Endothelial cell of umbilical vein (primary cell): ENCODE measurements at regions not wholly inside any gene's neighbourhood (a gene's known extent, or its start where the extent isn't known, plus 50 kb on each side); places are given as distances from the start of the nearest gene placed in this dataset.
"Not testable (repeated sequence)": the region's sequence is repeated elsewhere in the genome, so short reads cannot be mapped to it uniquely, and the experiment has no call there.

Source experiments
- BruUV-seq: library from RNA; stranded (reverse); fragments of 400-500 nt; replicated peaks from 2 replicates; lab custom pipeline; 2021; lab: Mats Ljungman, UMichigan
- CTCF ChIA-PET: fragments of 300-600, 350-600 bp; sonication (Branson Sonifier 250); formaldehyde crosslinking; loops from one replicate; lab custom pipeline; 2021; ENCODE audit warnings: antibody characterized with exemption, inconsistent platforms; lab: Charles Lee
- POLR2A ChIA-PET: fragments of 300-600, 350-600 bp; sonication (Branson Sonifier 250); formaldehyde crosslinking; loops from one replicate; lab custom pipeline; 2021; ENCODE audit warnings: antibody characterized with exemption, inconsistent platforms; lab: Charles Lee
- DNase-seq: peaks from one replicate; pipeline ENCODE4 v3.0.0-alpha.2; 2011; ENCODE audit warnings: low read depth, low spot score
- FAIRE-seq: peaks from 2 replicates; lab custom pipeline; 2011; peaks lifted over from hg19 to GRCh38; lab: Jason Lieb, UNC
- H2AFZ ChIP-seq: 2 replicates; pipeline ENCODE4 v1.6.0; 2012; ENCODE audit warnings: low read depth, low read length, control low read depth, inconsistent platforms
- H3K27ac ChIP-seq: 2 replicates; pipeline ENCODE4 v1.5.1; 2011; ENCODE audit warnings: low read depth, mild to moderate bottlenecking, control low read depth, low read length, moderate library complexity; ENCODE audit not compliant: insufficient read depth
- H3K27me3 ChIP-seq, 2 experiments: 2 replicates each; pipeline versions ENCODE4 v1.6.0 to v1.6.1; 2011; ENCODE audit warnings: low read length in 2 of 2, mixed read lengths in 1 of 2; ENCODE audit not compliant: control insufficient read depth in 2 of 2, insufficient read depth in 2 of 2
- H3K36me3 ChIP-seq, 2 experiments: 2 replicates in 1 of 2; 3 replicates in 1 of 2; pipeline ENCODE4 v1.5.1; 2011; ENCODE audit warnings: low read length in 2 of 2, mild to moderate bottlenecking in 1 of 2, moderate library complexity in 1 of 2; ENCODE audit not compliant: control insufficient read depth in 2 of 2, insufficient read depth in 2 of 2; ENCODE audit errors: extremely low read depth in 1 of 2
- H3K4me1 ChIP-seq: 3 replicates; pipeline ENCODE4 v1.5.1; 2011; ENCODE audit warnings: mild to moderate bottlenecking, low read length; ENCODE audit not compliant: control insufficient read depth, insufficient read depth; ENCODE audit errors: extremely low read depth
- H3K4me2 ChIP-seq: 2 replicates; pipeline ENCODE4 v1.6.1; 2011; ENCODE audit warnings: low read length, control low read depth, mixed read lengths; ENCODE audit not compliant: insufficient read depth
- H3K4me3 ChIP-seq, 3 experiments: fragments of 200-600 bp in 1 of 3; sonication (generic), shearing (Covaris generic) in 1 of 3; replicated peaks in 1 of 3; 2 replicates each; pipeline ENCODE4 v1.5.1; 2011 to 2016; ENCODE audit warnings: control low read depth in 3 of 3, low read length in 3 of 3, mild to moderate bottlenecking in 2 of 3, inconsistent platforms in 1 of 3, low read depth in 1 of 3, moderate library complexity in 1 of 3; ENCODE audit not compliant: insufficient read depth in 1 of 3
- H3K79me2 ChIP-seq: 2 replicates; pipeline ENCODE4 v1.6.0; 2012; ENCODE audit warnings: low read length, inconsistent platforms; ENCODE audit not compliant: control insufficient read depth, insufficient read depth
- H3K9ac ChIP-seq: replicated peaks from 2 replicates; pipeline ENCODE3; 2011; ENCODE audit warnings: low read length, control low read depth; ENCODE audit not compliant: insufficient read depth; ENCODE audit errors: extremely low read depth
- H3K9me1 ChIP-seq: replicated peaks from 3 replicates; pipeline ENCODE4 v1.6.0; 2011; ENCODE audit warnings: mild to moderate bottlenecking, low read length; ENCODE audit not compliant: control insufficient read depth, insufficient read depth; ENCODE audit errors: extremely low read depth
- H3K9me3 ChIP-seq: replicated peaks from 2 replicates; pipeline ENCODE4 v1.5.1; 2012; ENCODE audit warnings: low read length, inconsistent platforms; ENCODE audit not compliant: control insufficient read depth, insufficient read depth
- H4K20me1 ChIP-seq: replicated peaks from 2 replicates; pipeline ENCODE3; 2011; ENCODE audit warnings: mild to moderate bottlenecking, low read length; ENCODE audit not compliant: control insufficient read depth, insufficient read depth; ENCODE audit errors: extremely low read depth
- JUN ChIP-seq: IDR thresholded peaks from 2 replicates; pipeline ENCODE4 v1.6.1; 2011; ENCODE audit warnings: borderline replicate concordance, low read depth; ENCODE audit not compliant: insufficient read length, insufficient read depth
- POLR2A ChIP-seq: IDR thresholded peaks from 2 replicates; pipeline ENCODE4 v1.6.1; 2012; ENCODE audit warnings: low read depth, mild to moderate bottlenecking, control low read depth, low read length
- dilution Hi-C: fragments of 300-500 bp; cut with MboI; formaldehyde crosslinking; loops from one replicate; pipeline ENCODE4 v1.15.0; 2019; ENCODE audit warnings: low sequenced_read_pairs; ENCODE audit not compliant: extremely low pct_ligation_motif_present
- intact Hi-C: fragments of 100-400 bp; cut with micrococcal nuclease; formaldehyde crosslinking; loops from one replicate; pipeline ENCODE4 v1.10.0; 2022

DNA sequence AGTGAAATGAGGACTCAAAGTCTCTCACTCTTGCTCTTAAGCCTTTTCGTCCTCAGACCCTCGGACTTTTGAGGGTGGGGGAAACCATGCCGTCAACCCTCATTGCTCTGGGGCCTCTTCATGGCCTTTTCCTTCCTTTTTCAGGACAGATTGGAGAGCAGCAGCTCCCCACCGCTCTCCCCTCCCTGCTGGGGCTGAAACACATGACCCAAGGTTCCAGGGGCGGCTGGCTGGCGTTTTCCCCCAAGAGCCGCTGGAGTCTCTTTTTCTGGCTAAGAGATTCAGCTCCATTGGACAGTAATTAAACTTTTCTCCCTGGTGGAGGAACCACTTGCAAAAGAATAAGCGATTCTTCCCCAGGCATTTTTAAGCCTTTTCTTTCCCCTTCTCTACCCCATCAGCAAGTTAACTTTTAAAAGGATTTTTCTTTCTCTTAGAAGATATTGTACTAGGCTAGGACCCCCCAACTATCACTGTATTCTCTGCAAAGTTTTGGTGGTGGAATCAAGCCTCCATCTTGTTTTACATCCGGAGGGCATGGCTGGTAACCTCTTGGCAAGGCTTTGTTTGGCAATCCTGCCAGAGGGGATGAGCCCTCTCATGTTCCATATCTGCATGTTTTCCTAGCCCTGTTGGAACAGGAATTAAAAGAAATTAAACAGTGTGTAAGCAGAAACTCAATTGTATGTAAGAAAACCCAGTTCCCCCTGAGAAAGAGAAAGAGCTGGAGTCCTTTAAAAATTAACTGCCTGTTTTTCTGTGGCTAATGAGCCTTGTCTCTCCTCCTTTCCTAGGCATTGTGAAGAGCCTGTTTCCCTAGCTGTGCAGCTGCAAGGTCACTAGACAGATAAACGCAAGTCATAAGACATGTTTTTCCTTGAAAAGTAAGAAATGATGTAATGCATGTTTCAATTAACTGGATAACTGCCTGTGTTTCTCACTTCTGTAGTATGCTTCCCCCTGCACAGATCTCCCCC lies 100.8 kb upstream of the GPR6 start:
- dilution Hi-C loops, result no loop called here

DNA sequence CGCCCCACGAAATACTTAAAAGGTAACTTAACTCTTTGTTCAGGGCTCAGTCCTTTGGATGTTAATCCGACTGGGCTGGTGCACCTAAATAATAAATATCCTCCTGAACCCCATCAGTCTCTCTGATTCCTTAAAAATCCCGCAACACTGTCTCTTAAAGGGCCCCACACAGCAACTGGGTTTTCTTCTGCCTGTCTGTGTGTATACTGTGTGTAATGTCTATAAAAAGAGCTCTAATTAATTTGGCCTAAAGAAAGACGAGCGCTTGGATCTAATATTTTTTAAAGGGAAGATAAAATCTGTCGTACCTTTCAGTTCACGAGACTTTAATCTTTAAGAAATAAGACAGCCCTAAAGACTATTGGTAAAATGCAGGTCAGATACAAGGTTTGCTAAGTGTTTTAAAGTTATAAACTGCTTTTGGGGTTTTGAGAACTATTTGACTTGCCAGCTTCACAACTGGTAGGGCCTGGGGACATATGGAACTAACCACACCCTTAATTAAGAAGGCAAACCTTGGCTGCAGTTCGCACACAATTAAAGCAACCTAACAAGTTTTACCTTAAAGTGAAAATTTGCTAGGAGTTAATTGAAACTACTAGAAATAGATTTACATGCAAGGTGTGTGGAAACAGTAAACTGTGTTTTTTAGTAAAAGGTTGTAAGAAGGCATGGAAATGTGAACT lies 100.0 kb upstream of the GPR6 start:
- intact Hi-C loops, H3K4me3 ChIP-seq: not testable (repeated sequence)
- CTCF ChIA-PET, result interaction anchor here (2.2 kb wide), 1 partner anchor 161 kb away, joined by 5 read pairs; no protein-coding TSS in a partner anchor

More for the DNA sequence above, 100.8 kb upstream of the GPR6 start:
- Histone ChIP-seq H3K79me2 (no peaks in the 10 kb centered on the region), H3K27me3 (peaks cover 6 to 14% of the 10 kb centered on the region in 2 experiments), H2AFZ (no peak overlapping the region), H3K27ac (no peak overlapping the region), H3K36me3 (no peaks in the 10 kb centered on the region), H3K4me2 (no peak overlapping the region), H3K4me3 (no peak overlapping the region), H3K9me3 (no peaks in the 10 kb centered on the region), H4K20me1 (no peaks in the 10 kb centered on the region), H3K4me1 (no peaks in the 10 kb centered on the region), H3K9ac (no peak overlapping the region), H3K9me1 (no peaks in the 10 kb centered on the region)
- ChIA-PET CTCF (interaction anchor here (2.2 kb wide), 1 partner anchor 162 kb away, joined by 5 read pairs; no protein-coding TSS in a partner anchor), POLR2A (no interaction called here)
- TF ChIP-seq JUN (no peak), POLR2A (no peak)
- BruUV-seq, result no TSS peak
- DNase-seq, result peak; percentile 7
- no peak for FAIRE-seq
- intact Hi-C loops, result no loop called here

DNA sequence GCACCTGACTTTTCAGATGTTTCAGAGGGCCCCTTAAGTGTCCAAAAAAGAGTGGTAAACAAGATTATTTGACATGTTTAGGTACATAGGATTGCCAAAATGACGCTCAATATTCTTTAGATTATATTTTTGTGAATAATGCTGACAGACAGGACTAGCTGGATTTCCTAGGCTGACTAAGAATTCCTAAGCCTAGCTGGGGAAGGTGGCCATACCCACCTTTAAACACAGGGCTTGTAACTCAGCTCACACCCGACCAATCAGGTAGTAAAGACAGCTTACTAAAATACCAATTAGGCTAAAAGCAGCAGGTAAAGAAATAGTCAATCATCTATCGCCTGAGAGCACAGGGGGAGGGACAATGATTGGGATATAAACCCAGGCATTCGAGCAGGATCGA lies 99.0 kb upstream of the GPR6 start:
- CTCF ChIA-PET, result interaction anchor here (2.2 kb wide), 1 partner anchor 160 kb away, joined by 5 read pairs; no protein-coding TSS in a partner anchor
- H3K4me3 ChIP-seq, H3K4me1 ChIP-seq, H3K27ac ChIP-seq, H3K79me2 ChIP-seq, H3K9me1 ChIP-seq, FAIRE-seq, H4K20me1 ChIP-seq, H3K9me3 ChIP-seq, dilution Hi-C loops, intact Hi-C loops, H3K9ac ChIP-seq, DNase-seq, H3K36me3 ChIP-seq, BruUV-seq, H2AFZ ChIP-seq, H3K4me2 ChIP-seq, POLR2A ChIA-PET: not testable (repeated sequence)
- peaks cover 6 to 12% of the 10 kb centered on the region in 2 experiments for H3K27me3 ChIP-seq

More for the DNA sequence above, 100.0 kb upstream of the GPR6 start:
- BruUV-seq, FAIRE-seq, H3K27ac ChIP-seq, H4K20me1 ChIP-seq, H3K4me1 ChIP-seq, H3K36me3 ChIP-seq, dilution Hi-C loops, H3K9me1 ChIP-seq, H3K9me3 ChIP-seq, H2AFZ ChIP-seq, POLR2A ChIA-PET, H3K4me2 ChIP-seq, DNase-seq, H3K79me2 ChIP-seq, H3K9ac ChIP-seq: not testable (repeated sequence)
- H3K27me3 ChIP-seq, result peaks cover 6 to 14% of the 10 kb centered on the region in 2 experiments
